ENCODE measurements at regions not wholly inside any gene's neighbourhood (a gene's known extent, or its start where the extent isn't known, plus 50 kb on each side); places are given as distances from the start of the nearest gene placed in this dataset.

GRCh38 chr6:60670036-60670435 lies 1616.0 kb downstream of the KHDRBS2 start:
- TF ChIP-seq, protein P1, sequence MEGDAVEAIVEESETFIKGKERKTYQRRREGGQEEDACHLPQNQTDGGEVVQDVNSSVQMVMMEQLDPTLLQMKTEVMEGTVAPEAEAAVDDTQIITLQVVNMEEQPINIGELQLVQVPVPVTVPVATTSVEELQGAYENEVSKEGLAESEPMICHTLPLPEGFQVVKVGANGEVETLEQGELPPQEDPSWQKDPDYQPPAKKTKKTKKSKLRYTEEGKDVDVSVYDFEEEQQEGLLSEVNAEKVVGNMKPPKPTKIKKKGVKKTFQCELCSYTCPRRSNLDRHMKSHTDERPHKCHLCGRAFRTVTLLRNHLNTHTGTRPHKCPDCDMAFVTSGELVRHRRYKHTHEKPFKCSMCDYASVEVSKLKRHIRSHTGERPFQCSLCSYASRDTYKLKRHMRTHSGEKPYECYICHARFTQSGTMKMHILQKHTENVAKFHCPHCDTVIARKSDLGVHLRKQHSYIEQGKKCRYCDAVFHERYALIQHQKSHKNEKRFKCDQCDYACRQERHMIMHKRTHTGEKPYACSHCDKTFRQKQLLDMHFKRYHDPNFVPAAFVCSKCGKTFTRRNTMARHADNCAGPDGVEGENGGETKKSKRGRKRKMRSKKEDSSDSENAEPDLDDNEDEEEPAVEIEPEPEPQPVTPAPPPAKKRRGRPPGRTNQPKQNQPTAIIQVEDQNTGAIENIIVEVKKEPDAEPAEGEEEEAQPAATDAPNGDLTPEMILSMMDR (conservative IDR thresholded peaks at IDR 0.05): no peak
- TF ChIP-seq EZH2 (IDR thresholded peaks at IDR 0.05; ENCODE audit: low read depth): no peak

Data from PC-9 (cell line).